Cerebellar nuclear complex (tissue), 1 donor: ENCODE measurements at regions not wholly inside any gene's neighbourhood (a gene's known extent, or its start where the extent isn't known, plus 50 kb on each side); places are given as distances from the start of the nearest gene placed in this dataset.
"Not testable (repeated sequence)": the region's sequence is repeated elsewhere in the genome, so short reads cannot be mapped to it uniquely, and the experiment has no call there.

ENCODE experiments used
- DNase-seq, 2 experiments: peaks; one replicate each; lab custom pipeline; 2025; lab: John Stamatoyannopoulos, UW

DNA sequence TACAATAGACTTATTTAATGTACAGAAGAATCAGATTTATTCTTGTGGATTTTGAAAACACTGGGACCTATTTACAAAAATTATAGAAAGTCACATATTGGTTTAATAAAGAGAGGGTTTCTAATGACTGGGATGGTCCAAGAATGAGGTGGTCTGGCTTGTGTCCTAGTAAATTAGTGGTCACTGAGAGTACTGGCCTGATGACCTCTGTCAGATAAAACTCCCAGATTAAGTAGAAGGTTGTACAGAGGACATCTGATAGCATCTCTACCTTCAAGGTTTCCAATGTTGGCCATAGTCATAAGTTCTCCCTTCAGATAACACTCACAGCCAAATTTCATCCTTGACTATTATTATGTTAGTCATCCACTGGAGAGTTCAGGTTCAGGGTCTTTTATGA lies 692.9 kb downstream of the MTRR start:
- DNase-seq = no peak

DNA sequence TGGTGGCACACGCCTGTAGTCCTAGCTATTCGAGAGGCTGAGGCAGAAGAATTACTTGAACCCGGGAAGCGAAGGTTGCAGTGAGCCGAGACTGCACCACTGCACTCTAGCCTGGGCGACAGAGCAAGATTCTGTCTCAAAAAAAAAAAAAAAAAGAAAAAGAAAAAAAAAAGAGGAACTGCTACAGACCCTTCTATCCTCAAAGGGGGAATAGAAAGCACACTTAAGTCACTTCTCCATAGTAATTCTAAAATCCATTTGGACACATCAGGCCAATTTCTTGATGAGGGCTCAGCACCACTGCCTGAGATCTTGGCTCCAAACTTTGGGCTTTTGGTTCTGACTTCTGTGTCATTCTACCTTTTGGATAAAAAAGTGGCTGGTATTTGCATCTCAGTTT lies 694.6 kb downstream of the MTRR start:
- not testable (repeated sequence) for DNase-seq

DNA sequence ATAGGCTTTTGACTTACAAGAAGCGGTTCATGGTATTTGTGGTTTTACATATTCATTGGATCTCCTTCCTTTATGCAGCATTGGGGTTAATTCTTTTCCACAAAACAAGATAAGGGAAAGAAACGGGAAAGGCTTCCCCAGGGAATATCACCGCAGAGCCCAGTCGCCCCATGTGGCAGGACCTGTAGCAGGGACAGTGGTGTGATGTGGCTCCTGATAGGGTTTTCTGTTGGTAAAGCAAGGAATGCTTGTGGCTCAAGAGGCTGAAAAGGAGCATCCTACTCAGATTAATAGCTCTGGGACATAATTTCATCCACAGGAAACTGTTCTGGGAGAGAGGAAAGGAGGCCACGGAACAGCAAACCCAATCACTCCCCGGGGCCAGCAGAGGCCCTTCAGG lies 699.9 kb downstream of the MTRR start:
- DNase-seq = no peak

DNA sequence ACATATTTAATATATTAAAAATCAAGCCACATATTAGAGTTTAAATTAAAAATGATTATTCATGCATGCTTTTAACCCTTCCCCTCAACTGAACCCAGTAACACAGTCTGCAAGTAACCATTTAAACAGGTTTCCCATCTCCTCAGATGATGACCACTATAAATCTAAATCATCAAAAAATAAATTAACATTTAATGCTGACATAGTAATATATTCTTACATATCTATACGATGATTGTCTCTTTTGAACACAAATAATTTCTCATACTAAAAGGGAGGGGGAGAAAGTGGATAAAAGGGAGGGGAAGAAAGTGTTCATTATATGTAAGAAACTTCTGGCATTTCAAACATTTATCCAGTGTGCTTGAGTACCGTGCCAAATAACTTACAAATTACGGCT lies 701.6 kb downstream of the MTRR start:
- no peak for DNase-seq

DNA sequence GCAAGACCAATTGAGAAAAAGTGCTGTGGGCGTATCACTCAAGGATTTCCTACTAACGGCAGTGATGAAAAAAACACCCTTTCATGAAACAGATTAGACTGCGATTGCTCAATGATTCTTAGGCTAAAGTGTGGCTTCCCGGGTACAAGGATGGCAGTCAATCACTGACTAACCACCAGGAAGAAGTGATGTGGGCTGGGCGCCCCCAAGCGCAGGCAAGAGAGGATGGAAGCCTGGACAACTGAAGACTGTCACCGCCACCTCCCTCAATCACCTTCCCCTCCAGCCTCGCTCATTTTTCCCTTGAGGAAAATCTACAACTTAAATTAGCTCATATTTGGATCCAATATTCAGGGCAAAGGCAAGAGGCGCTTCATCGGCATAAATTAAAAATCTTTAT lies 707.2 kb downstream of the MTRR start:
- DNase-seq = no peak

DNA sequence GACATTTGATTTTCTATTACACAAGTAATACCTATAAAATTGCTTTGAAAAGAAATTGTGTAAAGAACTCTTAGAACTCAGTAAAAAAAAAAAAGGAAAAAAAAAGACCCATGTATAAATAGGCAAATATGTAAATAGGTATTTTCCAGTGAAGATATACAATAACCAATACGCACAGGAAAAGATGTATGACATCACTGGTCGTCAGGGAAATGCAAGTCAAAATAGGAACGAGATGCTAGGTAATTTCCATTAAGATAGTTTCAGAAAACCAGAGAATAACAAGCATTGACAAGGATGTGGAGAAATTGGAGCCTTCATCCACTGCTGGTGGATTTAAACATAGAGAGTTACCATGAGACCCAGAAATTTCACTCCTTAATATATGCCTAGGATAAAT lies 708.8 kb downstream of the MTRR start:
- DNase-seq = no peak

DNA sequence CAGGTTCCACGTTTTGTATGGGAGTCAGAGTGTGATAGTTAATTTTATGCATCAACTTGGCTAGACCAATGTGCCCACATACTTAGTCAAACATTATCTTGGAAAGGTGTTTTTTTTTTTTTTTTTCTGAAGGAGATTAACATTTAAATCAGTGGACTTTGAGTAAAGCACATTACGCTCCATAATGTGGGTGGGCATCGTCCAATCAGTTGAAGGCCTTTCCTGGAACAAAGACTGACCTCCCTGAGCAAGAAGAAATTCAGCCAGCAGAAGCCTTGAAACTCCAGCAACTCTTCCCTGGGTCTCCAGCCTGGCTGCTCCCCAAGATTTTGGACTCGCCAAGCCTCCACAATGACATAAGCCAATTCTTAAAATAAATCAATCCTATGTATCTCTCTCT lies 711.4 kb downstream of the MTRR start:
- DNase-seq = no peak

DNA sequence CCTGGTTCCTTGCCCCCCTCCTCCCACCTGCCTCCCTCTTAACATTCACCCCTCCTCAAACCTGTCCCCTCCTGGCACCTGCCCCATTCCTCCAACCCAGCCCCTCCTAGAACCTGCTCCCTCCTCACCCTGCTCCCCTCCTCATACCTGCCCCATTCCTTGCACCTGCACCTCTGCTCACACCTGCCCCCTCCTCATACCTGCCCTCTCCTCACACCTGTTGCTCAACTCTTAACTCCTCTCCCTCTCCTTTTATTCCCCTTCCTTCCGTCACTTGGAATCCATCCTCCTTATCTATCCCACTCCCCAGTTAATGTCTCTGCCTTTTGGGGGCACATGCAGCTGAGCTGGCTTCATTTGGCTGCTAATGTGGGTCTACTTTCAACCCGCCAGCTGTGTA lies 712.1 kb downstream of the MTRR start:
- DNase-seq = no peak

DNA sequence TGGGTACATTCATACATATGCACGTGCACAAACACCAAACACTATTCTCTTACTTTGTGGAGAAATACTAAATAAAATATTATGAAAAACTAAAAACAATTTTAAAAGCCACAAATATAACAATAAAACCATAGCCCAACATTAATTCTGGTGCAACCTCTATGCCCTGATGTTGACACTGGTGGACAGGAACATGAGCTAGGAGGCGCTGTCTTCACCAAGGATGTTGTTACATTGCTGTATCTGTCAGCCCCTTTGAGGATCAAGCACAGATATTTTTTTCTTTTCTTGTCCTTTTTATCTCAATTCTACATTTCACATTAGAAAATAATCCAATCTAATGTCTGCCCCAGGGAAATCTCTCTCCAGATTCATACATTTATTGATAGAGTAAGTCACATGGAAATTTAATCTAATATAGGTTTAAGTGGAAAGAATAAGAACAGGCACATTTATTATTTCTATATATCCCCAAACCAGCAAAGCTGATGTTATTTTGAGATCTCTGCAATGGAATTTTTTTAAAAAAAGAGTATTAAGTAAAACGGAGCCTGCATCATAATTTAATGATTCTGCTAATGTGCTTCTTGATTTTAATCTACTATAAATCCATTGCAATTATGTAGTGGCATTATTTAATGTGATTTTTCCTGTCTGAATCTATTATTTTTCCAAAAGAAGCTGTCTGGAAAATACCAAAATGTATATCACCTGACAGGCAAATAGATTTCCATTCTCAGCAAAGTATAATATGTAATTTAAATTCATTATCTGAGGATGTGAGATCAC lies 716.5 kb downstream of the MTRR start:
- DNase-seq = no peak

DNA sequence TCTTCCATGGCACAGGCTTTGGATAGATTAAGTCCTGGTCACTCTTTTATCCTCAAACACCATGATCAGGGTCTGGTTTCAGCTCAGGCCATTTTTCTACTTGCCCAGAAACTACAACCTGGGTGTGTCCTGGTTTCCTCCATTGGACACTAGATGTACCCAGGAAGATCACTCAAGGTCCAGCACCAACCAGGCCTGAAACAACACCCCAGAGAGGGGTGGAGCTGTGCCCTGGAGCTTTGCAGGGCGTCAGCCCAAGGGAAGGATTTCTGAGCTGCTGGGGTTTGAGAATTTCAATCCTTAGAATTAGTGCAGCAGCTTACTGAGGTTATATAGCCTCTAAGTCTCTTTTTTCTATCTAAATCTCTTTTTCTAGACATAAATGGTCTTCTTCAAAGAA lies 722.0 kb downstream of the MTRR start:
- no peak for DNase-seq

DNA sequence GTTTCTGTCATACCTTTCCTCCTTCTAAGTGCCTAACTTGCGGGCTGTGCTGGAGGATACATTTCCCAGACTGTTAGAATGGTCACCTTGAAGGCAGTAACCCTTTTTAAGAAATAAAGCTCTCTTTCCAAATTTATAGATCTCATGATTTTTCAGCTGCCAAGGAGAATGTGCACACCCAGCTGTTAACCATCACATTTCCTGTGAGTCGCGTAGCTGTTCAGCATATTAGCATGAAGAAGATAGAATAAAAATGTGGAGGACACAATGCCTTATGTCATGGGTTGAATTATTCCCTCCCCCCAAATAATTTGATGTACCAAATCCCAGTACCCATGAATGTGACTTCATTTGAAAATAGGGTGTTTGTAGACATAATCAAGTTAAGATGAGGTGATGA lies 729.4 kb downstream of the MTRR start:
- DNase-seq = no peak

DNA sequence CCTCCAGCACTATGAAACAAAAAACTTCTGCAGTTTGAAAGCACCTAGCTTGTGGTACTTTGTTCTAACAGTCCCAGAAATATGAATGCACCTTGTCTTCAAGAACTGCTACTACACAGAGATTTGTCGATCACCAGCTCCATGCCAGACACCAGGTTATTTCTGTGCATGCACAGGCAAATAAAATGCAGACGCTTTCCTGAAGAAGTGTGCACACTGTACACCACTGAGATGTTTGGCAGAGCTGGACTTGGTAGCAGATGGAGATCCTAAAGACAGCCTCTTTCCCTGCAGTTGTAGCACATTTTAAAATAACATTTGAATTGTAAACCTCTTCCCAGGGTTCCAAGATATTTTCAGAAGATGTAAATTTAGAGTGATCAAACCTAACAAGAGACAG lies 730.0 kb downstream of the MTRR start:
- DNase-seq = no peak

DNA sequence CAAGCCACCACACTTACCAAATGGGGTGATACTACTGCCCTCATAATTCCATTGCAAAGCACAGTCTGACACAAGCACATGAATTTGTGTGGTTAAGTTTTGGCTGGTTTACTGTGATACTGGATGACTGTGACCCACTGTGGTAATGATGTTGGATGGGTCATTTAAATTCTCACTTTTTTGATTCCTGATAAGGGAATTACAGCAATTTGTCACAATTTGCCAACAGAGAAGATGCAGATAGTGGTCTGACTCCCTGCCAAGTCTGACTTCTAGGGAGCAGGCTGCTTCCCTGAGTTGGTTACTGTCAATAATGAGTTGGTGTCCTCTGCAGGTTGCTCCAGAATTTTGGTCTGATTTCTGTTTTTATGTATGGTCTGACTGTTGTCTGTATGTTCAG lies 731.9 kb downstream of the MTRR start:
- no peak for DNase-seq

DNA sequence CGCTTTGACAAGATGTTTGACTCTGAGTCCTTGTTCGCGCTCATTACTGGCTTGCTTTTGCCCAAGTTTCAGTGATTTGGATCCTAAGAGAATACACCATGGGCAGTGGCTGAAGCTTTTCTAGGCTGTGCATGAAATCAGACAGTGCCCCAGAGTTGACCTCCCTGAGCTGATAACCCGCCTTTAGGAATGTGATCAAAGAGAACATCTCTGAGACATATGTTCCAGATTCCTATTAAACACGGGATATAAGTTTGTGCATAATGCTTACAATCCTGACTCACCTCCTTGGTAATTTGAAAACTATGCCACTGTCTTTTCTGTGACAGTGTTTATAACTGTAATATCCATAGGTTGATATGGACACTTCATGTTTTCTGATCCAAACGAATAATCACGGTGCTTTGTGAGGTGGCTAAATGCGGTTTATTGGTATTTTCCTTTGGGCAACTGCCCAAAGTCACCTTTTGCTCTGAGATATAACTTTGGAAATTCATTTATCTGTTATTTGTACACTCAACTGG lies 732.9 kb downstream of the MTRR start:
- DNase-seq = no peak

DNA sequence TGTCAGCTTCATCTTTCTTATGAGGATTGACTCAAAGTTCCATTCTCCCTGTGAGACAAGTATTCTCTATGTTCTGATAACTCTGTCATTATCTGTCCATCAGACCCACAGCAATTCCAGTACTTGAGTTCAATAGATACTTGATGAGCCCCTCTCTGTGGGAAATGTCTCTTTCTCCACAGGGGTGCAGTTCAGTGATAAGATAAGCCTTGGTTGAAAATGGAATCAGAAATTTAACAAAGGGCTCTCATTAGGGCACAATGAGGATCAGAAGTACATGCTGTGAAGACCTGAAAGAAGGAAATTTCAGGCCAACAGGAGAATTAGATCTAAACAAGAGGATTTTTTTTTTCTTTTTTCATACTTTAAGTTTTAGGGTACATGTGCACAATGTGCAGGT lies 737.3 kb downstream of the MTRR start:
- DNase-seq = no peak

DNA sequence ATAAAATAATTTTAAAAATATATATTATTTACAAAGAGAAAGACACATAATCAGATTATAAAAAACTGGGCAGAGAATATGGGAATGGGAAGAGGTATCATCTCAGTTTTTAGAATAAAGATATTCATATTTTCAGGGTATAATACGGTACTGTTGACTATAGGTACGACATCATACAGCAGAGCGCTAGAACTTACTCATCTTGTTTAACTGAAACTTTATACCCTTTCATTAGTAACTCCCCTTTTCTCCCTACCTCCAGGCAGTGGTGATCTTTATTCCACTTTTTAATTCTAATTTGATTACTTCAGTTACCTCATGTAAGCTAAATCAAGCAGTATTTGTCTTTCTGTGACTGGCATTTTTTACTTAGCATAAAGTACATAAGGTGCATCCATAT lies 742.1 kb downstream of the MTRR start:
- DNase-seq = no peak

DNA sequence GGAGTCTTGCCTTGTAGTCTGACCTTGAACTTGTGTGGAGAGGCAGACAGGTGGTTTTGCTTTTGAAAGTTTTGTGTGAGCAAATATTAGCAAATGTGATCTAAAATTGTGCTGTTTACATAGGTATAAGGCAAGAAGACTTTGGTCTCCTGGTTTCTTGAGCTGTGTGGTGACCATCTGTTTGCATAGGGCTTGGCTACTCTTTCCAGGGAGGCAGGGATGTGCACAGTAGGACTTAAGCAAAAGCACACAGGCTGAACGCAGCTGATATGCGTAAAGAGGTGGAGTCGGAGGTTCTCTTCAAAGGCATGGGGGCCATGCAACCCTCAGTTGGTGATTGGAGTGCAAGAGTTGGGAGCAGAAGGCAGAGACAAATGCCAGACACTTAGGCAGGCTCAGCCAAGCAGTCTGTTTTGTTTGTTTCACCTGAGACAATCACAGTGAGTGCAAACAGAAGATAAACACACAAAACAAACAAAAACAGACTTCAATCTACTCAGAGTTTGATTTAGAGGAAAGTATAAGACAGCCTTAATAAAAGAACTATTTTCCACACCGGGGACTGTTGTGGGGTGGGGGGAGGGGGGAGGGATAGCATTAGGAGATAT lies 744.2 kb downstream of the MTRR start:
- no peak for DNase-seq

DNA sequence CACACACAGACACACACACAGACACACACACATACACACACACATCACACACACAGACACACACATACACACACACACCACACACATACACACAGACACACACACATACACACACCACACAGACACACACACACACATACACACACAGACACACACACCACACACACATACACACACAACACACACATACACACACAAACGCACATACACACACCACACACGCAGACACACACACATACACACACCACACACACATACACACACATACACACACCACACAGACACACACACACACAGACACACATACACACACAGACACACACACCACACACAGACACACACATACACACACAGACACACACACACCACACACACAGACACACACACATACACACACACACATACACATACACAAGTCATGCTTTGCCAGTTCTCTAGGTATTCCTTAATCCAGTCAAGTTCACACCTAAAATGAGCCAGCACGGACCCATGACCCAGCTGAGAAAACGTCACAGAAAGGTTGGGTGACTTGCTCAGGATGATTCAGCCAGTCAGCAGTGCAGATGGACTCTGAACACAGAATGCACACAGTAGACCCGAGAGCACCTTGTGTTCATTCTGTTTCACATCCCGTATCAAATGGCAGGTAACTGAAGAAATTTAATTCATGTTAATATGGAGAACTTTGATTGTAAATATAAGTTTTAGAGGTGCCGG lies 746.4 kb downstream of the MTRR start:
- DNase-seq = no peak

DNA sequence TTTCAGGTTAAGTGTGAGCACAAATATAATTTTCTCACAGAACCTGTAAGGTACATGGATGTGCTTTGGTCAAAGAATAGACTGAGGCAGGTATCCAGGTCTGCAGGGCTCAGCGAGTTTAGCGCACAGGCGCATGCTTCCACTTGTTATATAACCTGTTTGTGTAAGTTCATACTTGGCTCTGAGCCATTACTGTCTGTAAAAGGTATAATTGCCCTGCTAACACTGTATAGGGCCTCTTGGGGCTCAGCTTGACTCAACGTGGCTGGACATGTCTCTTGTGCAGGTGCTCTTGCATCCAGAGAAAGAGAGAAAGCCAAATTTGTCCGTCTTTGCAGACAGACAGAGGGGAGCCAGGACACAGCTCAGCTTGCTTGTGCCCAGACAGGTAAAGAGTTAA lies 759.6 kb downstream of the MTRR start:
- DNase-seq = no peak

DNA sequence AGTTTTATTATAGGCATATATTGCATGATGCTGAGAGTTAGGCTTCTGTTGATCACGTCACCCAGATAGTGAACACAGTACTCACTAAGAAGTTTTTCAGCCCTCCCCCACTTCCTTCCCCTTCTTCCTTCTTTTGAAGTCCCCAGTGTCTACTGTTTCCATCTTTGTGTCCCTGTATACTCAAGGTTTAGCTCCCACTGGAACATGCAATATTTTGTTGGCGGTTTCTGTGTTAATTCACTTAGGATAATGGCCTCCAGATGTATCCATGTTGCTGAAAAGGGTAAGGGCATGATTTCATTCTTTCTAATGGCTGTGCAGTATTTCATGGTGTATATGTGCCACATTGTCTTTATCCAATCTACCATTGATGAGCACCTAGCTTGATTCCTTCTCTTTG lies 764.3 kb downstream of the MTRR start:
- no peak for DNase-seq

DNA sequence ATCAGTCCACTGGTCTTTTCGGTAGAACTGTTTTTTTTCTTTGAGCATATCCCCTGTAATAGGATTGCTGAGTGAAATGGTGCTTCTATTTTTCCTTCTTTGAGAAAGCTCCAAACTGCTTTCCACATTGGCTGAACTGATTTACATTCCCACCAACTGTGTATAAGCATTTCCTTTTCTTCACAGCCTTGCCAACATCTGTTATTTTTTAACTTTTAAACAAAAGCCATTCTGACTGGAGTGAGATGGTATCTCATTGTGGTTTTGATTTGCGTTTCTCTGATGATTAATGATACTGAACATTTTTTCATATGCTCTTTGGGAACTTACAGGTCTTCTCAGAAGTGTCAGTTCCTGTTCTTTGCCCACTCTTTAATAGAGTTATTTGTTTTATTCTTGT lies 764.7 kb downstream of the MTRR start:
- DNase-seq = no peak

DNA sequence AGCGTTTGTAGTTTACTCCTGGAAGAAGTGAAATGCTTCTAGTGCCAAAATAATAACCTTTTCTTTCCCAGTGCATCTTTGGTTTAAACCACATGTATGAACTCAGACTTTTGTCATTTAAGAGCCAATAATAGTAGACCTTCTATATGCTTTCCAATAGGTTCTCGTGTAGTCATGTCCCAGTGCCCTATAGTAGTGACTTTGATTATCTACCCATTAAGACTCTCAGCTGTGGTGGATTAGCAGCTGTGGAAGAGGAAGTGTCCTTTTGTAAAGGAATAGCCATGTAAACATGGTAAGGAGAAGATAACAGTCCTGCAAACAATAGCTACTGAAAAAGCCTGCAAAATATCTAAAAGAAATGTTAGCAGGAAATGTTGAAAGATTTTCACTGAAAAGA lies 765.3 kb downstream of the MTRR start:
- no peak for DNase-seq
